Skeletal muscle tissue (tissue), 3 donors: ENCODE measurements at regions not wholly inside any gene's neighbourhood (a gene's known extent, or its start where the extent isn't known, plus 50 kb on each side); places are given as distances from the start of the nearest gene placed in this dataset.

ENCODE experiments used
- H3K27ac ChIP-seq: one replicate; pipeline ENCODE4 v1.7.0; 2013; ENCODE audit warnings: mild to moderate bottlenecking, low read depth, low read length, inconsistent platforms
- H3K27me3 ChIP-seq, 3 donors: one replicate each; pipeline ENCODE4 v1.7.0; 2013; ENCODE audit warnings: low read length in 3 of 3; ENCODE audit not compliant: control insufficient read depth in 3 of 3, insufficient read depth in 3 of 3
- H3K36me3 ChIP-seq, 3 donors: one replicate each; pipeline ENCODE4 v1.7.0; 2013; ENCODE audit warnings: low read length in 3 of 3; ENCODE audit not compliant: control insufficient read depth in 3 of 3, insufficient read depth in 3 of 3
- H3K4me1 ChIP-seq, 3 donors: one replicate each; pipeline ENCODE4 v1.7.0; 2013; ENCODE audit warnings: low read length in 3 of 3, mild to moderate bottlenecking in 3 of 3; ENCODE audit not compliant: control insufficient read depth in 3 of 3, insufficient read depth in 3 of 3
- H3K4me3 ChIP-seq, 3 donors: one replicate each; pipeline ENCODE4 v1.7.0; 2013; ENCODE audit warnings: low read length in 3 of 3
- H3K9ac ChIP-seq, 3 donors: one replicate each; pipeline ENCODE4 v1.7.0; 2013; ENCODE audit warnings: low read length in 3 of 3, mild to moderate bottlenecking in 3 of 3, moderate library complexity in 2 of 3, low read depth in 1 of 3
- H3K9me3 ChIP-seq, 3 donors: one replicate each; pipeline ENCODE4 v1.7.0; 2013; ENCODE audit warnings: low read length in 3 of 3; ENCODE audit not compliant: control insufficient read depth in 3 of 3
- donor health status: Osteomylitis.

DNA sequence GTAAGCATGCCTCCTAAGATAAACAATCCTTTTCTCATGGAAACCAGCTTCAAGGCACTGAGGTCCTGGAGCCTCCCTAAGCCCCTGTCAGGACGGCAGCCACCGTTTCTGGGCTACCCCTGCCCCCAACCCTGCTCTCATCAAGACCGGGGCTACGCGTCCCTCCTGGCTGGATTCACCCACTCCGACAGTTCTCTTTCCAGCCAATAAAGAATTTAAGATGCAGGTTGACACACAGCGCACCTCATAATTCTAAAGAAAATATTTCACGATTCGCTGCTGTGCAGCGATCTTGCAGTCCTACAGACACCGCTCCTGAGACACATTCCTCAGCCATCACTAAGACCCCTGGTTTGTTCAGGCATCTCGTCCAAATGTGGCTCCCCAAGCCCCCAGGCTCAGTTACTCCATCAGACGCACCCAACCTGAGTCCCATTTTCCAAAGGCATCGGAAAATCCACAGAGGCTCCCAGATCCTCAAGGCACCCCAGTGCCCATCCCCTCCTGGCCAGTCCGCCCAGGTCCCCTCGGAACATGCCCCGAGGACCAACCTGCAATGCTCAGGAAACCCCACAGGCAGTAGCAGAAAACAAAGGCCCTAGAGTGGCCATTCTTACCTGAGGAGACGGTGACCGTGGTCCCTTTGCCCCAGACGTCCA, 336.3 kb downstream of the TMEM121 start:
- H3K27ac ChIP-seq: no peak overlapping the region
- no peak overlapping the region for H3K4me3 ChIP-seq
- H3K9me3 ChIP-seq: peaks cover 0 to 4% (median 0%) of the 10 kb centered on the region in 3 donors
- H3K27me3 ChIP-seq: no peaks in the 10 kb centered on the region
- no peaks in the 10 kb centered on the region for H3K36me3 ChIP-seq
- no peaks in the 10 kb centered on the region for H3K4me1 ChIP-seq
- H3K9ac ChIP-seq: no peak overlapping the region

DNA sequence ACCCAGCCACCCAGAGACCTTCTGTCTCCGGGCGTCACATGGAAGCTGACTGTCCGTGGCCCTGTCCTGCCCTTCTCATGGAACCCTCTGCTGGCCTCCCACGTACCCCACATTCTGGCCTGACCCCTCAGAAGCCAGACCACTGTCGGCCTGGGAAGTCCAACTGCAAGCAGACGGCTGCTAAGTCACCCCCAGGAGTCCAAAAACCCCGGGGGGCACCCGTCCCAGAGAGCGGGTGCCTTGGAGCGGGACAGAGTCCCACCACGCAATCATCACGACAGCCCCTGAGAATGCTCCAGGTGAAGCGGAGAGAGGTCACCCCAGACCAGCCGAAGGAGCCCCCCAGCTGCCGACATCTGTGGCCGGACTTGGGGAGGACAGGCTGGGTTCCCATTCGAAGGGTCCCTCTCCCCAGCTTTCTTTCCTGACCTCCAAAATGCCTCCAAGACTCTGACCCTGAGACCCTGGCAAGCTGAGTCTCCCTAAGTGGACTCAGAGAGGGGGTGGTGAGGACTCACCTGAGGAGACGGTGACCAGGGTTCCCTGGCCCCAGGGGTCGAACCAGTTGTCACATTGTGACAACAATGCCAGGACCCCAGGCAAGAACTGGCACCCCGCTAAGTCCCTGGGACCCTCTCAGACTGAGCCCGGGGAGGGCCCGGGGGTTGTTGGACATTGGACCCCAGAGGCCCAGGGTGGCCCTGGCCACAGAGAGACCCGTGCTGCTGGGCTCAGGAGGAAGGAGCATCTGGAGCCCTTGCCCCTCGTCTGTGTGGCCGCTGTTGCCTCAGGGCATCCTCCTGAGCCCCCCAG, 337.1 kb downstream of the TMEM121 start:
- peaks cover 0 to 6% (median 0%) of the 10 kb centered on the region in 3 donors for H3K9me3 ChIP-seq
- H3K27me3 ChIP-seq: no peaks in the 10 kb centered on the region
- no peak overlapping the region for H3K27ac ChIP-seq
- H3K9ac ChIP-seq: no peak overlapping the region
- H3K36me3 ChIP-seq: no peaks in the 10 kb centered on the region
- H3K4me1 ChIP-seq: no peaks in the 10 kb centered on the region
- H3K4me3 ChIP-seq: no peak overlapping the region

DNA sequence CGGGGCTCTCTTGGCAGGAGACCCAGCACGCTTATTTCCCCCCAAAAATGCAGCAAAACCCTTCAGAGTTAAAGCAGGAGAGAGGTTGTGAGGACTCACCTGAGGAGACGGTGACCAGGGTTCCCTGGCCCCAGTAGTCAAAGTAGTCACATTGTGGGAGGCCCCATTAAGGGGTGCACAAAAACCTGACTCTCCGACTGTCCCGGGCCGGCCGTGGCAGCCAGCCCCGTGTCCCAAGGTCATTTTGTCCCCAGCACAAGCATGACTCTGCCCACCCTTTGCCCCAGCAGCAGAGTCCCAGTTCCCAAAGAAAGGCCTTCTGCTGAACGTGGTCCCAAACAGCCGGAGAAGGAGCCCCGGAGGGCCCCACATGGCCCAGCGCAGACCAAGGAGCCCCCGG, 337.7 kb downstream of the TMEM121 start:
- H3K27me3 ChIP-seq: no peaks in the 10 kb centered on the region
- H3K9me3 ChIP-seq: peaks cover 0 to 4% (median 0%) of the 10 kb centered on the region in 3 donors

DNA sequence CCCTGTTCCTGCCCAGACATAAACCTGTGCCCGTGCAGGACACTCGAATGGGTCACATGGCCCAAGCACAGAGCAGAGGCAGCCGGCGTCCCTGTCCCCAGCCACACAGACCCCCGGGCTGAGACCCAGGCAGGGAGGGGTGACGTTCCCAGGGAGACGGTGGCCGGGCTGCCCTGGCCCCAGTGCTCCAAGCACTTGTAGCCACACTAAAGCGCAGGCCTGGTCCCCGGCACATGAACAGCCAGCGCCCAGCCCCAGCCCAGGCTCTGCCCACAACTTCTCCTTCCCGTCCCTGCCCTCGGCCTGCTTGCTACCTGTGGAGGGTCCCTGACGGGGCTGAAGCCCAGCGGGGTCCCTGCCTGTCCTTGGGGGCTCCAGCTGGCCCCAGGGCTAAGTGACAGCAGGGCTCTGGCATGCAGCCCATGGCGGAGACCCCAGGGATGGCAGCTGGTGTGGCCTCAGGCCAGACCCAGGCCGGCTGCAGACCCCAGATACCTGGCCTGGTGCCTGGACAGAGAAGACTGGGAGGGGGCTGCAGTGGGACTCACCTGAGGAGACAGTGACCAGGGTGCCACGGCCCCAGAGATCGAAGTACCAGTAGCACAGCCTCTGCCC, 338.4 kb downstream of the TMEM121 start:
- H3K36me3 ChIP-seq: no peaks in the 10 kb centered on the region
- no peaks in the 10 kb centered on the region for H3K4me1 ChIP-seq
- H3K9ac ChIP-seq: no peak overlapping the region
- no peak overlapping the region for H3K4me3 ChIP-seq
- no peak overlapping the region for H3K27ac ChIP-seq
- H3K9me3 ChIP-seq: peaks cover 0 to 4% (median 0%) of the 10 kb centered on the region in 3 donors
- no peaks in the 10 kb centered on the region for H3K27me3 ChIP-seq

More for the DNA sequence above, 337.7 kb downstream of the TMEM121 start:
- Histone ChIP-seq H3K9ac (no peak overlapping the region), H3K36me3 (no peaks in the 10 kb centered on the region), H3K4me1 (no peaks in the 10 kb centered on the region), H3K4me3 (no peak overlapping the region), H3K27ac (no peak overlapping the region)

DNA sequence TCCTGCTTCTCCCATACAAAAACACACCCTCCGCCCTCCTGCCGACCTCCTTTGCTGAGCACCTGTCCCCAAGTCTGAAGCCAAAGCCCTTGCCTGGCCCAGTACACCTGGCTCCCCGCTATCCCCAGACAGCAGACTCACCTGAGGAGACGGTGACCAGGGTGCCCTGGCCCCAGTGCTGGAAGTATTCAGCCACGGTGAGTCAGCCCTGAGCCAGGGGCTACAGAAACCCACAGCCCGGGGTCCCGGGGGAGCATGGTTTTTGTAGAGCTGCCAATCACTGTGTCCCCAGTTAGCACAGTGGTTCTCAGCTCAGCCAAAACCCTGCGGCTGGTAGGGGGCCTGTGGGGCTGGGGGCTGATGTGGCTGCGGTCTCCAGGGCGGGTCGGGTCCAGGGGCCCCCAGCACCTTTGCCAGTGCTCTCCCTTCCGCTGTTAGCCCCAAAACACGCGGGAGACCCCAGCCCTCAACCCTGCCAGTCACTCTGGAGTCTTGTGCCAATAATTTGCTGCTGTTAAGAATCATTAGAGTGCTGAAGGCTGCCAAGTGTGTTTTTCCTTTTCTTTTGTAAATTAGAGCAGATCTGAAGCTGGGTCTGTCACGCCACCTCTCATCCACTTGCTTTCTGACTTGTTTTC, 339.0 kb downstream of the TMEM121 start:
- no peak overlapping the region for H3K4me3 ChIP-seq
- no peaks in the 10 kb centered on the region for H3K4me1 ChIP-seq
- no peaks in the 10 kb centered on the region for H3K27me3 ChIP-seq
- H3K9me3 ChIP-seq: peaks cover 0 to 4% (median 0%) of the 10 kb centered on the region in 3 donors
- H3K27ac ChIP-seq: no peak overlapping the region
- no peaks in the 10 kb centered on the region for H3K36me3 ChIP-seq
- H3K9ac ChIP-seq: no peak overlapping the region

DNA sequence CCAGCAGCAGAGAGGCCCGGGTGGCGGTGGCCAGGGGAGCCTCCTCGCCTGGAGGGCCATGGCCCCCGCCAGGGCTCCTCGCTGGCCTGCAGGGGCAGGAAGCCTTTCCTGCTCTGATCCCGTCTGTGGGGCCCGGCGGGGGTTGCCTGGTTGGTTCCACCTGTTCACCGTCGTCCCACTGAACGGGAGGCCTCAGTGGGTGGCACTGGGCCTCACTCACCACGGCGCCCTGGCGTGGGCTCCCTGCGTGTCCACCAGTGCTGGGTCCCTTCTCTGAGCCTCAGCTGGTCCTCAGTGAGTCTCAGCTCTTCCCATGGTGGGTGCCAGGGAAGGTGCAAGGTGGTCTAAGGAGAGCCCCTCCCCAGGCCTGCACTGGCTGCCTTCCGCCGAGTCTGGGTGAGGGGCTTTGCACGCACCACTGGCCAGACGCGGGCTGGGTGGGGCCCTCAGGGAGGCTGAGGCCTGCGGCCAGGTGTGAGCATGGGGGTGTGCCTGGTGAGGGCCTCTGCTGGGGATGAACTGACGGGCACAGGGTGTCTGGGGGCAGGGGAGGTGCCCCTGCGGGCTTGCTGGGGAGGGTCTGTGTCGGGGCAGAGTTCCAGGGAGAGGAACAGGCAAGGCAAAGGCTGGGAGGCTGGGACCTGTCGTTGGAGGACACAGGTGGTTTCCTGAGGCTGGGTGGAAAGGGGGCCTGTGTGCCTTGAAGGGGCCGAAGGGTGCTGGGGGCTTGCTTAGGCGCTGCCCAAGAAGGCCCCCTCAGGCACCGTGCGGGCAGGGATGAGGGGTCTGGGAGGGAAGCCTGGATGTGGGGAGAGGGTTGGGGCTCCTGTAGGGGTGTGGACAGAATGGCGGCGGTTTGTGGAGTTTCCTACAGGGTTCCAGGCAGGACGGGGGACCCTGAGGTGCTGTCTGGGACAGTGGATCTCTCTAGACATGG, 339.8 kb downstream of the TMEM121 start:
- Histone ChIP-seq H3K4me1 (no peaks in the 10 kb centered on the region), H3K4me3 (no peak overlapping the region), H3K36me3 (no peaks in the 10 kb centered on the region), H3K27ac (no peak overlapping the region), H3K9me3 (peaks cover 0 to 4% (median 0%) of the 10 kb centered on the region in 3 donors), H3K9ac (no peak overlapping the region), H3K27me3 (no peaks in the 10 kb centered on the region)

DNA sequence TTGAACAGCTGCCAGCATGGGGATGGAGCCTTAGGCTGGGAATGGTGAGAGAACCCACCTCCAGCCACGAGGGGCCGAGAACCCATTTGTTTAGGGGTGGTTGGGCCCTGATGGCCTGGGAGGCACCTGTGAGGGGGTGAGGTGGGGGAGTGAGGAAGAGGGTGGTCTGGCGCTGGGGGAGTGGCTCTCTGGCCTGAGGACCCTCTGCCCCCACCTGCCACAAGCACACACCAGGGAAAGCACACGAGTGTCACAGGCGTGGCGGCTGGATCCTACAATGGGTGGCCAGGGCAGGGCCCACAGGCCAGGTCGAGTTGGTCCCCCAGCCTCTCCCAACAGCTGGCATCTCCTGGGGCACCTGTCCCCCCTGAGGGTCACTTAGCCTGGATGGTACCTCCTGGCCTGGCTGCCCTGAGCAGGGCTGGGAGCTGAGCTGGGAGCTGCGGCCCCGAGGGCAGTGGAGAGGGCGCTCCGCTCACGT, 340.5 kb downstream of the TMEM121 start:
- no peak overlapping the region for H3K27ac ChIP-seq
- no peaks in the 10 kb centered on the region for H3K4me1 ChIP-seq
- H3K9ac ChIP-seq: no peak overlapping the region
- H3K4me3 ChIP-seq: no peak overlapping the region
- H3K36me3 ChIP-seq: no peaks in the 10 kb centered on the region
- no peaks in the 10 kb centered on the region for H3K27me3 ChIP-seq
- H3K9me3 ChIP-seq: peaks cover 0 to 4% (median 0%) of the 10 kb centered on the region in 3 donors

DNA sequence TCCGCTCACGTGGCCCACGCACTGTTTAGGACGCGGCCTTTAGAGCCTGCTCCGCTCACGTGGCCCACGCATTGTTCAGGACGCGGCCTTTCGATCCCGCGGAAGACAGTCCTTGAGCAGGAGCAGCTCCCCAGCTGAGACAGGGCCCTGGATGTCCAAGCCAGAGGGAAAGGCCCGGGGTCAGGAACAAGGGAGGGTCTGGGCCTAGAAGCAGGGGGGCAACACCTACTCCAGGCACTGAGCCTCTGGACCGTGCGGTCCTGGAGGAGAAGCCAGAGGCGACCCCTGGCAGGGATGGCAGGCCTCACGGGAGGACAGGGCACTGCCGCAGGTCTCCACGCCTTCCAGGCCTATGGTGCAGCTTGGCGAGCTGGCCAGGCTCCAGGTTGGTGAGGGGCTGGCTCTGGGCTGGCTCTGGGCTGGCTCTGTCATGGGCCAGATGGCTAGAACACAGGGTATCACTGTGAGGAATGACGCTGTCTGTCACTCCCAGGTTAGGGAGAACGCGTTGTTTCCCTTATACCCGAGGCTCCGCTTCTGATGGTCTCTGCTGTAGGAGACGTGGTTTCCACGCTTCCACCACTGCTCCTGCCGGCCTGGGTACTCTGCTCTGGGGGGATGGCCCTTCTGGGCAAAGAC, 341.7 kb downstream of the TMEM121 start:
- no peak overlapping the region for H3K9ac ChIP-seq
- no peaks in the 10 kb centered on the region for H3K36me3 ChIP-seq
- H3K27me3 ChIP-seq: no peaks in the 10 kb centered on the region
- H3K27ac ChIP-seq: no peak overlapping the region
- H3K4me3 ChIP-seq: no peak overlapping the region
- no peaks in the 10 kb centered on the region for H3K4me1 ChIP-seq
- H3K9me3 ChIP-seq: peaks cover 0 to 4% (median 0%) of the 10 kb centered on the region in 3 donors

DNA sequence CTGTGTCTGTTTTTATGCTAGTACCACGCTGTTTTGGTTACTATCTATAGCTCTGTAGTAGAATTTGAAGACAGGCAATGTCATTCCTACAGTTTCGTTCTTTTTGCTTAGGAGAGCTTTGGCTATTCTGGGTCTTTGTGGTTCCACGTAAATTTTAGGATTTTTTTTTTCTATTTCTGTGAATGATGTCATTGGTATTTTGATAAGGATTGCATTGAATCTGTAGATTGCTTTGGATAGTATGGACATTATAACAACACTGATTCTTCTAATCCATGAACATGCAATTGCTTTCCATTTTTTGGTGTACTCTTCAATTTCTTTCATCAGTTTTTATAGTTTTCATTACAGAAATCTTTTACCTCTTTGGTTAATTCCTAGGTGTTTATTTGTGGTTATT, 345.2 kb downstream of the TMEM121 start:
- no peaks in the 10 kb centered on the region for H3K36me3 ChIP-seq
- no peak overlapping the region for H3K27ac ChIP-seq
- peaks cover 0 to 2% (median 0%) of the 10 kb centered on the region in 3 donors for H3K27me3 ChIP-seq
- H3K4me3 ChIP-seq: no peak overlapping the region
- peaks cover 0 to 4% (median 0%) of the 10 kb centered on the region in 3 donors for H3K9me3 ChIP-seq
- H3K9ac ChIP-seq: no peak overlapping the region
- no peaks in the 10 kb centered on the region for H3K4me1 ChIP-seq
